ENCODE measurements at regions not wholly inside any gene's neighbourhood (a gene's known extent, or its start where the extent isn't known, plus 50 kb on each side); places are given as distances from the start of the nearest gene placed in this dataset.

DNA sequence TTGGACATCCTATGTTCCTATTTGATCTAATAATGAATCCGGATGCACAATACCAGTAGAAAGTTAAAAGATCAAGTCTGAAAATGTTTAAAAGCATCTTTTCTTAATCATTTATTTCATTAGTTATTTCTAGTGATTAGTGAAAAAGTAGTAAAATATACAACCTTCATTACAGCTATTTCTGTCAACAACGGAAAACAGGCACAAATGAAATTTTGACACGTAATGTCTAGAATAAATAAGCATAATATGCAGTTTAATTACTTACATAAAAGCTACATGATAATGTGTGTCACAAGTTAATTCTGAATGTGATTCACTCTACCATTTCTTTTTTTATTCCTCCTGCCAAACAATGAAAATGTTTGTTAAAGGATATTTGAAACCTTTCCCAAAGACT lies 216.1 kb downstream of the MYCN start:
- DNase-seq (ENCODE audit: low spot score) = no peak
- no peak for TF ChIP-seq CTCF (IDR thresholded peaks at IDR 0.05; ENCODE audit: unreplicated experiment)
- no peaks in the 10 kb centered on the region for H3K9me3 Mint-ChIP-seq (ENCODE audit: unreplicated experiment)
- H3K36me3 Mint-ChIP-seq (ENCODE audit: low read depth, unreplicated experiment) = no peaks in the 10 kb centered on the region
- peaks cover 10% of the 10 kb centered on the region for H3K4me1 Mint-ChIP-seq (ENCODE audit: unreplicated experiment)
- H3K27ac Mint-ChIP-seq (ENCODE audit: unreplicated experiment) = no peak overlapping the region
- no peak overlapping the region for H3K4me3 Mint-ChIP-seq (ENCODE audit: unreplicated experiment)
- H3K27me3 Mint-ChIP-seq (ENCODE audit: unreplicated experiment) = no peaks in the 10 kb centered on the region

DNA sequence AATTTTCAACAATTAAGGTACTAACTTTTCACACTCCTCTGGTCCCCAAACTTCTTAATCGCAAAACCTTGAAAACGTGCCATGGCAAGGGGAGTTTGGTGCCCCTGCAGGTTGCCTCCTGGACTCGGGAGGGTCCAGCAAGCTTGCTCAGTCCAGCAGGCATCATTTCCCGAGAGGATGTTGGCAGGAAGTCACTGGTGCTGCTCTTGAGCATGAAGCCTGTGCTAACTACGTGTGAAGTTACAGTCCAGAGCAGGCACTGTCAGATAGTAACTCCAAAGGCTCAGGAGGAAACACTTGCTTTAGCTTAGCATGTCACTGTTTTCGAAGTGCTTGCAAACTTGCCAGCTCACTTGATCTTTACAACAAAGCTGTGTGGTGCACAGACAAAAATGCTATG lies 215.4 kb downstream of the MYCN start:
- peaks cover 10% of the 10 kb centered on the region for H3K4me1 Mint-ChIP-seq (ENCODE audit: unreplicated experiment)
- no peak overlapping the region for H3K27ac Mint-ChIP-seq (ENCODE audit: unreplicated experiment)
- no peak for DNase-seq (ENCODE audit: low spot score)
- H3K36me3 Mint-ChIP-seq (ENCODE audit: low read depth, unreplicated experiment) = no peaks in the 10 kb centered on the region
- no peaks in the 10 kb centered on the region for H3K27me3 Mint-ChIP-seq (ENCODE audit: unreplicated experiment)
- TF ChIP-seq CTCF (IDR thresholded peaks at IDR 0.05; ENCODE audit: unreplicated experiment) = no peak
- no peak overlapping the region for H3K4me3 Mint-ChIP-seq (ENCODE audit: unreplicated experiment)
- H3K9me3 Mint-ChIP-seq (ENCODE audit: unreplicated experiment) = no peaks in the 10 kb centered on the region

GRCh38 chr2:16155366-16155765 lies 215.0 kb downstream of the MYCN start:
- no peak for DNase-seq (ENCODE audit: low spot score)
- Mint-ChIP-seq H3K4me3 (ENCODE audit: unreplicated experiment) (no peak overlapping the region), H3K27ac (ENCODE audit: unreplicated experiment) (no peak overlapping the region), H3K9me3 (ENCODE audit: unreplicated experiment) (no peaks in the 10 kb centered on the region), H3K36me3 (ENCODE audit: low read depth, unreplicated experiment) (no peaks in the 10 kb centered on the region), H3K4me1 (ENCODE audit: unreplicated experiment) (peaks cover 10% of the 10 kb centered on the region), H3K27me3 (ENCODE audit: unreplicated experiment) (no peaks in the 10 kb centered on the region)
- no peak for TF ChIP-seq CTCF (IDR thresholded peaks at IDR 0.05; ENCODE audit: unreplicated experiment)

DNA sequence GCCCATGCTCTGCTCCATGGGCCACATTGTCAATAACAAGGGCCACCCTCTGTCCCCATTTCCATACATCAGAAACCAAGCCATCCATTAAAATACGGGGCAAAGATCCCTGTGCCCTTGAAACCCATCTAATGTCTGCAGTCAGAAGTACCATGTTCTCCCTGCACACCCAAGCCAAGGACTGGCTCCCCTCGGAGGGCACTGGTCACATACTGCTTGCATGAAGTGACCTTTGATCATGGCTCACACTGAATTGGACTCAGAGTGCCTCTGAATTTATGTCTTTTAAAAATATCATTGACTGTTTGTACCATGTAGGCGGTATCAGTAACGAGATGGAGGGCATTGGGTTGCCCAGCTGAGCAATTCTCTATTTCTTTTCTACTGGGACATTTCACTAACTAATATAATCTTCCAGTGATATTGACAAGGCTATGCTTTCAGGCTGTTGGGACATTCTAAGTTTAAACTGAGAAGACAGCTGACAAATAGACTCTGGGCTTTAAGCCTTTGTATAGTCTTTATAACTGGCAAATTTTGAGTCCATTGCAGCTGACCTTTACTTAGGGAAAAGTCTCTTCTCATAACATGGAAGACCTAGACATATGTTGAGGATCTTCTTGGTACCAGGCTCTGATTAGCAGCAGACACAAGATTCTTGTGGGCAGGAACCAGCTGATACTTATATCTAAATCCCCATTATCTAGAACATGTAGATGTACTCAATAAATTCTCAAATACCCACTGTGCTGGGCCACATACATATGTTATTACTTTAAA lies 214.3 kb downstream of the MYCN start:
- Mint-ChIP-seq H3K36me3 (ENCODE audit: low read depth, unreplicated experiment) (no peaks in the 10 kb centered on the region), H3K27me3 (ENCODE audit: unreplicated experiment) (no peaks in the 10 kb centered on the region), H3K4me1 (ENCODE audit: unreplicated experiment) (peaks cover 10% of the 10 kb centered on the region), H3K9me3 (ENCODE audit: unreplicated experiment) (no peaks in the 10 kb centered on the region), H3K27ac (ENCODE audit: unreplicated experiment) (no peak overlapping the region), H3K4me3 (ENCODE audit: unreplicated experiment) (no peak overlapping the region)
- no peak for TF ChIP-seq CTCF (IDR thresholded peaks at IDR 0.05; ENCODE audit: unreplicated experiment)
- no peak for DNase-seq (ENCODE audit: low spot score)

- Mint-ChIP-seq H3K27ac (ENCODE audit: unreplicated experiment) (no peak overlapping the region), H3K4me3 (ENCODE audit: unreplicated experiment) (no peak overlapping the region), H3K36me3 (ENCODE audit: low read depth, unreplicated experiment) (no peaks in the 10 kb centered on the region), H3K9me3 (ENCODE audit: unreplicated experiment) (no peaks in the 10 kb centered on the region), H3K4me1 (ENCODE audit: unreplicated experiment) (peaks cover 10% of the 10 kb centered on the region), H3K27me3 (ENCODE audit: unreplicated experiment) (no peaks in the 10 kb centered on the region)
- TF ChIP-seq CTCF (IDR thresholded peaks at IDR 0.05; ENCODE audit: unreplicated experiment) = no peak
- DNase-seq (ENCODE audit: low spot score) = no peak
These were observed 213.7 kb downstream of the MYCN start for GRCh38 chr2:16154061-16154460.

Measured in endothelial cell (in vitro differentiated cells).